Natural killer cell treated with Interleukin-12 subunit alpha and Interleukin-12 subunit beta and Interleukin-15 and Interleukin-18, amount 100 ng/mL, for 72 hours (primary cell): ENCODE measurements at regions not wholly inside any gene's neighbourhood (a gene's known extent, or its start where the extent isn't known, plus 50 kb on each side); places are given as distances from the start of the nearest gene placed in this dataset.

Source experiments
- ATAC-seq, 2 donors: fragments of 150-1000 bp; cut with Tn5 transposase in 1 of 2; sonication (Bioruptor Pico), chemical (Tn5 transposase) in 1 of 2; 2 replicates each; pipeline ENCODE4 v1.10.0; 2021
- DNase-seq: peaks from one replicate; pipeline ENCODE4 v3.0.0; 2022; ENCODE audit warnings: low spot score
- H3K27ac Mint-ChIP-seq, 2 donors: 1 replicate in 1 of 2; 2 replicates in 1 of 2; pipeline ENCODE4 v1.8.0; 2022; ENCODE audit warnings: mixed read lengths in 2 of 2, mild to moderate bottlenecking in 1 of 2, moderate library complexity in 1 of 2
- H3K27me3 Mint-ChIP-seq, 2 donors: 1 replicate in 1 of 2; 2 replicates in 1 of 2; pipeline ENCODE4 v1.8.0; 2022; ENCODE audit warnings: mixed read lengths in 2 of 2
- H3K36me3 Mint-ChIP-seq: one replicate; pipeline ENCODE4 v1.8.0; 2022; ENCODE audit warnings: mixed read lengths
- H3K4me1 Mint-ChIP-seq, 2 donors: 1 replicate in 1 of 2; 2 replicates in 1 of 2; pipeline ENCODE4 v1.8.0; 2022; ENCODE audit warnings: low read depth in 2 of 2, mixed read lengths in 2 of 2, mild to moderate bottlenecking in 1 of 2
- H3K4me3 Mint-ChIP-seq: one replicate; pipeline ENCODE4 v1.8.0; 2022; ENCODE audit warnings: mixed read lengths
- H3K9me3 Mint-ChIP-seq: 2 replicates; pipeline ENCODE4 v1.8.0; 2022; ENCODE audit warnings: mixed read lengths

- H3K4me3 Mint-ChIP-seq: no peak overlapping the region
- no peaks in the 10 kb centered on the region for H3K9me3 Mint-ChIP-seq
- no peak for ATAC-seq
- H3K36me3 Mint-ChIP-seq: peaks cover 5% of the 10 kb centered on the region
- no peak for DNase-seq
- peaks cover 3 to 8% of the 10 kb centered on the region in 2 donors for H3K27me3 Mint-ChIP-seq
- peak overlapping the region in 1 of 2 donors; percentile 62 for H3K27ac Mint-ChIP-seq
- peaks cover 4 to 20% of the 10 kb centered on the region in 2 donors for H3K4me1 Mint-ChIP-seq
These were observed 379.7 kb upstream of the TGFBR2 start for GRCh38 chr3:30226601-30227151.

- Mint-ChIP-seq H3K4me3 (peak overlapping the region; percentile 7), H3K9me3 (no peaks in the 10 kb centered on the region), H3K36me3 (peaks cover 5% of the 10 kb centered on the region), H3K27me3 (peaks cover 2 to 5% of the 10 kb centered on the region in 2 donors), H3K27ac (peak overlapping the region; percentile 51 to 62), H3K4me1 (peaks cover 6 to 14% of the 10 kb centered on the region in 2 donors)
- no peak for DNase-seq
- ATAC-seq: peak; percentile 71 to 78
These were observed 378.7 kb upstream of the TGFBR2 start for GRCh38 chr3:30227571-30228301.

GRCh38 chr3:30228302-30228631 is 378.1 kb upstream of the TGFBR2 start:
- Mint-ChIP-seq H3K27me3 (no peaks in the 10 kb centered on the region), H3K4me1 (peaks cover 6 to 10% of the 10 kb centered on the region in 2 donors), H3K4me3 (peak overlapping the region; percentile 7), H3K9me3 (no peaks in the 10 kb centered on the region), H3K36me3 (peaks cover 5% of the 10 kb centered on the region), H3K27ac (peak overlapping the region; percentile 51 to 62)
- ATAC-seq (no peak), DNase-seq (no peak)

DNA sequence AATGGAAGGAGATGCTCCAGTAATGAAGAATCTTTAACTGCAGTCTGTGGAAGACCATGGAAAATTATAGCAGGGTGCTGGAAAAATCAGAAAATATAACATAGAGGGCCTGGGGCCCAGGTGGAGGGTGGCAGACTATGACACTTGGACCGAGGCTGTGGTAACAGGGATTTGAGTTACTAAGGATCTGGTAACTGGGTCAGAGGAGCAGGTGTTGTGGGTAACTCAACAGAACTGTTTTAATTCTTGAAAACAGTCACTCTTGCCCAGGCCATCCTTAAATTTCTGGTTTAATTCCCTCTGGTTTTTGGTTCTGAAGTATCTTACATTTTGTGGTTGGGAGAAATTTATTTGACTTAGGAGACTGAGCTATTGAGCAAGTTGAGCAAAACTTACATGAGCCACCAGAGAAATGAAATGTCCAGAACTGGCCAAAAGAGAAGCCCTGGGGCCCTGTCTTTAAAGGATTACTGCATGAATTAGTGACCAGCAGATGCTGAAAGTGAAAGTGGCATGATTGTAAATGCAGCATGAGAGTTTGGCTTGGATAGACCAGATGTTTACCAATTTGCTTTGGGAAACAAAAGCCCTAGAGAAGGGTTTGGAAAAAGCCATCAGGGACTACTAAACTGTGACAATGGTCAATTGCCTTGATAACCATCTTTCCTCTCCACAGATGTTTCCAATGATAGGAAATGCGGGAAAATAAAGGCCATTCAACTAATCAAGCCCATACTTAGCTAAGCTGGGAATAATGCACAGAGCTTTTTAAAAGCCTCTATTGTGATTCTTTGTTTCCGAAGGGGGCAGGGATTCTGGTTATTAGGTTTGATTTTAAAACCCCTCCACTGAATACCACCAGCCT is 374.9 kb upstream of the TGFBR2 start:
- no peaks in the 10 kb centered on the region for H3K36me3 Mint-ChIP-seq

GRCh38 chr3:30232142-30232541 is 374.3 kb upstream of the TGFBR2 start:
- no peaks in the 10 kb centered on the region for H3K36me3 Mint-ChIP-seq
- H3K9me3 Mint-ChIP-seq: no peaks in the 10 kb centered on the region
- peaks cover 6 to 10% of the 10 kb centered on the region in 2 donors for H3K4me1 Mint-ChIP-seq
- ATAC-seq (peak in 1 of 2 donors; percentile 31), DNase-seq (no peak)
- peak overlapping the region; percentile 30 for H3K4me3 Mint-ChIP-seq
- peak overlapping the region in 1 of 2 donors; percentile 32 for H3K27ac Mint-ChIP-seq
- H3K27me3 Mint-ChIP-seq: no peaks in the 10 kb centered on the region

More for the DNA sequence above, 374.9 kb upstream of the TGFBR2 start:
- Mint-ChIP-seq H3K27ac (peak overlapping the region in 1 of 2 donors; percentile 32), H3K27me3 (no peaks in the 10 kb centered on the region), H3K4me3 (no peak overlapping the region), H3K9me3 (no peaks in the 10 kb centered on the region), H3K4me1 (peaks cover 6 to 10% of the 10 kb centered on the region in 2 donors)
- DNase-seq (no peak), ATAC-seq (no peak)

DNA sequence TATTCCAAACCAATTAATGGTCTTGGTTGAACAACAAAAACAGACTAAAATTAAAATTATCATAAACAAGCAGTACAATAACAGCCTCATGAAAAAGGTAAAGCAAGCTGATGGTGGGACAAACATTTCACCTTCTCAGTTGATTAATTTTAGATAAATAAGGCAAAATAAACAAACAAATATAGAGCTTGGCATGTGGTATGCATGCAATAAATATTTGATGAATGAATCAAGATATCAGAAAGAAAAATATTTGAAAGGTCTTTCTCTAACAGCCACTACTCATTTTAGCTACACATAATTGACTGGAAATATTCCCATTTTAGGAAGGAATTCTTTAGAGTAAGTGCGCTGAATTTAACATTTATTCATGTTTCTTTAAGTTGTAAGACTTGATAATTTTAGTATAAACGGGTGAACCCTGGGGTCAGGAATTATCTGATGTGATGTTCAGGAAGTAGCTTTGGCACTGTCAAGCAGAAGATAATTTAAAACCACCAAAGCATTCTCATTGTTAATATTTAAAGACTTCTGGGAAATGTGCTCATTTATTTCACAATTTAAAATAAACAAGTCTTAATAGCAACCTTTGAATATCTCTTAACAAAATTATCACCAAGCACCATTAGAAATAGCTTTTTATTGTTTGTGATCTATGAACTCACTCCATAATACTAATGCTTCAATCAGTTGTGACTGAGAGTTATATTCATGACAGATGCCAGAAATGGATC is 372.3 kb upstream of the TGFBR2 start:
- no peak for DNase-seq
- Mint-ChIP-seq H3K4me1 (peaks cover 0 to 2% of the 10 kb centered on the region in 2 donors), H3K36me3 (no peaks in the 10 kb centered on the region), H3K9me3 (no peaks in the 10 kb centered on the region), H3K27me3 (peaks cover 3 to 18% of the 10 kb centered on the region in 2 donors), H3K27ac (no peak overlapping the region), H3K4me3 (no peak overlapping the region)
- no peak for ATAC-seq

- Mint-ChIP-seq H3K27me3 (peaks cover 7 to 18% of the 10 kb centered on the region in 2 donors), H3K27ac (no peak overlapping the region), H3K36me3 (no peaks in the 10 kb centered on the region), H3K4me3 (no peak overlapping the region), H3K9me3 (peaks cover 2% of the 10 kb centered on the region), H3K4me1 (peaks cover 0 to 2% of the 10 kb centered on the region in 2 donors)
- ATAC-seq: no peak
- DNase-seq: no peak
These were observed 370.4 kb upstream of the TGFBR2 start for GRCh38 chr3:30236011-30236410.

DNA sequence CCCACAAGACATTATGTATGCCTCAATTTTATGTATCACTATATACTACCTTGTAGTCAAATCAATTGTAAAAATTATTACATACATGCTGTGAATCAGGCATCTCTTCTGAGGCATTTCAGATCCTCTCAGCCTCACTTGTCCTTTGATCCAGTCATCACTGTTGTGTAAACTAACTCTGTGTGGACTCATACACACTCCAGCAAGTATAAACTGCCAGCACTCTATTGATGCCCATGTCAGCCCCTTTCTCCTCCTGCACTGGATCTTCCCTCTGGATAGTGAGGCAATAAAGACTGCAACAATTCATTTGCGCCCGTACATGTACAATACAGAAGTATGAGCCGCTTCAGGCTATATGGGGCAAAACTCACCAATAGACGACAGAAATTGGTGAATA is 364.7 kb upstream of the TGFBR2 start:
- DNase-seq (no peak), ATAC-seq (no peak)
- no peaks in the 10 kb centered on the region for H3K36me3 Mint-ChIP-seq
- H3K4me1 Mint-ChIP-seq: no peaks in the 10 kb centered on the region
- H3K27ac Mint-ChIP-seq: no peak overlapping the region
- peaks cover 2% of the 10 kb centered on the region for H3K9me3 Mint-ChIP-seq
- H3K4me3 Mint-ChIP-seq: no peak overlapping the region
- peaks cover 10 to 27% of the 10 kb centered on the region in 2 donors for H3K27me3 Mint-ChIP-seq

DNA sequence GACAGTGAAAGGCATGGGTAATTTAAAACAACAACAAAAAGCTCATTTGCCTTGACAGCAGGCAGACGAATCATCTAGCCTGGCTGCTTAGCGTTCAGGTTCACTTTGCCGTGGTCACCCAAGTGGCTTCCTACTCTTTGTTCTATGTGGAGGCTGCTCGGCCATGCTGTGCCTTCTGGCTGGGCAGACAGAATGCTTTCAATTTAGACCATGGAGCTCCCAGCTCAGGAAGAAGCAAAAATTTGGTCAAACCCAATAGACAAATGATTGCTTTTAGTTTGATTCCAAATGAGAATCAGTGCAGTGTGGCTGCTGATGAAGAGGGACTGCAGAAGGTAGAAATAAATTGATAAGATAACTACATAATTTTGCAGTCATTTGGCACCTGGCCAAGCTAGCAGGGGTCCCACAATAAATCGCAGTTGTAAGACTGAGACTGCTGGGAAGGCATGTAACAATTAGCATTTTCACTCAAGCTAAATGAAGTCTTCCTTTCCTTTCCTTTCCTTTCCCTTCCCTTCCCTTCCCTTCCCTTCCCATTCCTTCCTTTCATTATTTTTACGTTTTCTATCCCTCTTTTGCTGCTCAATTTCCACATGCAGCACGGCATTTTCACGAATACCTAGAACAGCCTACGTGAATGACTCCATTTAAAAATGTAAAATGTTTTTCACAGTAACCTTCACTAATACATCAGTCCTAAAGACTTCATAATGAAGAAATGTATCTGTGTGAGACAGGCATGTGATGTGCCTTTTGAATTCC is 360.4 kb upstream of the TGFBR2 start:
- no peaks in the 10 kb centered on the region for H3K9me3 Mint-ChIP-seq
- H3K27me3 Mint-ChIP-seq: peaks cover 3 to 10% of the 10 kb centered on the region in 2 donors
- no peak overlapping the region for H3K4me3 Mint-ChIP-seq
- no peak overlapping the region for H3K27ac Mint-ChIP-seq
- ATAC-seq (no peak), DNase-seq (no peak)
- peaks cover 5 to 8% of the 10 kb centered on the region in 2 donors for H3K4me1 Mint-ChIP-seq
- H3K36me3 Mint-ChIP-seq: no peaks in the 10 kb centered on the region

DNA sequence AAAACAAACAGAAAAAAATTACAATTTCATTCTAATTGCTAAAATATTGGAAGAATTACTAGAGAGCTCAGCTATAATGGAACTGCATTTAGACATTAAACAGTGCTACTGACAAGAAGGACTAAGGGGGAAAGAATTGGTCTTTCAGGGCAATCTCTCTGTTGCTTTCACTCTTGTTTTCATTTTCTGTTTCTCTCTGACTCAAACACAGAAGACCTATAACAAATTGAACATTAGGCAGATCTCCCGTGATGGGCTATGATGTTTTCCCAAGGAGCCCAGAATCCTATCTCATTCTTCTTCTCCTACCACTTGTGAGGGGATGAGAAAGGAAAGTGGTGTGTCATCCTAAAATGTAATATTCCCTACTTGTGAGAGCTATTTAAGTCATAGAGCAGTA is 358.0 kb upstream of the TGFBR2 start:
- Mint-ChIP-seq H3K36me3 (no peaks in the 10 kb centered on the region), H3K4me1 (peaks cover 5 to 8% of the 10 kb centered on the region in 2 donors), H3K27ac (peak overlapping the region; percentile 15 to 21), H3K4me3 (peak overlapping the region; percentile 53), H3K27me3 (peaks cover 0 to 2% of the 10 kb centered on the region in 2 donors), H3K9me3 (peaks cover 5% of the 10 kb centered on the region)
- ATAC-seq (peak; percentile 62 to 73), DNase-seq (no peak)

DNA sequence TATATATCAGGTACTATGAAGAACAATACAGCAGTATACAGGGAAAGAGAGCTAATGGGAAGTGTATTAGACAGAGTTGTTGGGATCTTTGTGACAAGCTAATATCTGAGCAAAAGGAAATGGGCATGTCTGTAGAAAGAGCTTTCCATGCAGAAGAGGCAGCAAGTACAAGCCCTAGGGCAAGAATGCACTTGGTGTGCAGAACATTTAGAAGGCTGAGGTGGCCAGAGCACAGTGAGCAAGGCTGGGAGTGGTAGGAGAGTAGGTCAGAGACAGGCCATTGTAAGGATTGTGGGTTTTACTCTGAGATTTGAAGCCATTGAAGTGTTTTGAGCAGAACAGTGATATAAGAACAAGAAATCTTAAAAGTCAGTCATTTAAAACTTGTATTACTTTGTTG is 353.9 kb upstream of the TGFBR2 start:
- DNase-seq (no peak), ATAC-seq (no peak)
- H3K4me1 Mint-ChIP-seq: peaks cover 5 to 8% of the 10 kb centered on the region in 2 donors
- no peaks in the 10 kb centered on the region for H3K36me3 Mint-ChIP-seq
- peaks cover 5% of the 10 kb centered on the region for H3K9me3 Mint-ChIP-seq
- no peak overlapping the region for H3K27ac Mint-ChIP-seq
- peaks cover 0 to 2% of the 10 kb centered on the region in 2 donors for H3K27me3 Mint-ChIP-seq
- H3K4me3 Mint-ChIP-seq: no peak overlapping the region

GRCh38 chr3:30253832-30254231 is 352.6 kb upstream of the TGFBR2 start:
- Mint-ChIP-seq H3K4me1 (no peaks in the 10 kb centered on the region), H3K4me3 (no peak overlapping the region), H3K27ac (no peak overlapping the region), H3K27me3 (peaks cover 0 to 2% of the 10 kb centered on the region in 2 donors), H3K9me3 (peaks cover 5% of the 10 kb centered on the region), H3K36me3 (no peaks in the 10 kb centered on the region)
- DNase-seq (no peak), ATAC-seq (no peak)

DNA sequence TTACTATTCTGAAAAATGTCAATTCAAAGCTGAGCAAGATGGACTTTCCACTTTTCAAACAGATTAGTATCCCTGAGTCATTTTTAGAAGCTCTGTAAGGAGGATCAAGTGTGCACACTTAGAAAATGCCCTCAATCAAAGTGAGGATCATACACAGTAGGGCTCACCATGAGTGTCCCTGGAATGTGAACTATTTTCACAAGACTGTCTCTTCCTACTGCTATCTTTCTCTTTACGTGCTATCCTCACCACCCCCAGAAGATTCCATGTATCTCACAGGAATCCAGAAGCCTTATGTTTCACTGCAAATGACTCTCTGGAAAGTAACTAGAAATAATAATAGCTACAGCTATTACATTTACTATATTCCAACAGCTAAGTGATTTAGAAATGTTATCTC is 349.9 kb upstream of the TGFBR2 start:
- Mint-ChIP-seq H3K27ac (no peak overlapping the region), H3K4me3 (no peak overlapping the region), H3K9me3 (peaks cover 5% of the 10 kb centered on the region), H3K27me3 (peaks cover 0 to 2% of the 10 kb centered on the region in 2 donors), H3K4me1 (no peaks in the 10 kb centered on the region), H3K36me3 (no peaks in the 10 kb centered on the region)
- ATAC-seq: no peak
- DNase-seq: no peak
